ENCODE measurements at regions not wholly inside any gene's neighbourhood (a gene's known extent, or its start where the extent isn't known, plus 50 kb on each side); places are given as distances from the start of the nearest gene placed in this dataset.
"Not testable (repeated sequence)": the region's sequence is repeated elsewhere in the genome, so short reads cannot be mapped to it uniquely, and the experiment has no call there.

GRCh38 chr2:14827226-14828023, 194.9 kb downstream of the LRATD1 start:
- peak; percentile 7 for DNase-seq (ENCODE audit: low spot score)

GRCh38 chr2:14828223-14828622, 195.7 kb downstream of the LRATD1 start:
- no peak for DNase-seq (ENCODE audit: low spot score)

DNA sequence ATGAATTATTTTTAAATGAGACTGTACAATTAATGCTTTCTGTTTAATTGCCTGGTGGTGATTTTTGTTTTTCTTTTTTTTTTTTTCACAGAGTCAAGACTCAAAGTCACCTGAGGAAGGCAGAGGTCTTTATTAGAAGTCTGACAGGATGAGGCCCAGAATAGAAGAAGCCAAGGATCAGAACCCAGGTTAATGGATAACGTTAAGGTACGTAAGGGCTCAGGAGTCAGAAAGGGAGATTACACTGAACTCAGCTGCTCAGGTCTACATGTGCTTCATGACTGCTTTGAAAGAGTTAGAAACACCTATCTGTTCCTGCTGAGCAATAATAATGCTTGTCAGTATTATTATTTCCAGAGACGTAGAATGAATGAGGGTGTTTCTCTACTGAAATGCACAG, 196.5 kb downstream of the LRATD1 start:
- no peak for DNase-seq (ENCODE audit: low spot score)

DNA sequence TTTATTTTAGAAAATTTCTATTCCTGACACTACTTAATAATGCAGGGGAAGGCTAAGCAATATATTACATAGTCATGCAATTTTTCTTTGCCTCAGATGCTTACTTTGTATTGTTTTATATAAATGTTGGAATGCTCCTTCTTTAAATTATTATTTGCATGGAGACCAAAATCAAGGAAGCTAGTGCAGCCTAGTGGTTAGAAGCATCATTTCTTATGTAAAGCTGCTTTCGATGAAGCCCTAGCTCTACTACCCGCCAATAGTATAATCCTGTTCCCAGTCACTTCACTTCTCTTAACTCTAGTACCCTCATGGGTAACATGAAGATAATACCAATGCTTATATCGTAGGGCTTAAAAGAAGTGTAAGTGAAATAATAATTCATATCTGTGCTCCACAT, 198.9 kb downstream of the LRATD1 start:
- no peak for DNase-seq (ENCODE audit: low spot score)

DNA sequence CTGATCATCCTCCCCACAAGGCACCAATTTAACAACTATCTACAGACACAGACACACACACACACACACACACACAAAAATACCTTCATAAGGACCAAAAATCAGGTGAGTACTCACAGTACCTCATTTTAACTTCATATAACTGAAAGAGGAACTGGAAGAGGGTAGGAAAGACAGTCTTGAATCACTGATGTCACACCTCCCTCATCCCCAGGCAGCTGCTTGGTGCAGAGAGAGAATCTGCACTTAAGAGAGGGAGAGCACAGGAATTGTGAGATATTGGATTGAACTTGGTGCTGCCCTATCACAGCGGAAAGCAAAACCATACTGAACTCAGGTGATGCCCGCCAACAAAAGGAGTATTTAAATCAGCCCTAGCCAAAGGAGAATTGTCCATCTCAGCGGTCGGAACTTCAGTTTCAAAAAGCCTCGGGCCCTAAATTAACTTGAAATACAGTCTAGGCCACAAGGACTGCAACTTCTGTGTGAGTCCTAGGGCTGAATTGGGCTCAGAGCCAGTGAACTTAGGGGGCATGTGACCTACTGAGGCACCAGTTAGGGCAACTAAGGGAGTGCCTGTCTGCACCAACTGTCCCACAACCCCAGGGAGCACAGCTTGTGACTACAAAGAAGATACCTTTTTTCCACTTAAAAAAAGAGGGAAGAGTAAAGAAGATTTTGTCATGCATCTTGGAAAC, 211.1 kb downstream of the LRATD1 start:
- no peak for DNase-seq (ENCODE audit: low spot score)

DNA sequence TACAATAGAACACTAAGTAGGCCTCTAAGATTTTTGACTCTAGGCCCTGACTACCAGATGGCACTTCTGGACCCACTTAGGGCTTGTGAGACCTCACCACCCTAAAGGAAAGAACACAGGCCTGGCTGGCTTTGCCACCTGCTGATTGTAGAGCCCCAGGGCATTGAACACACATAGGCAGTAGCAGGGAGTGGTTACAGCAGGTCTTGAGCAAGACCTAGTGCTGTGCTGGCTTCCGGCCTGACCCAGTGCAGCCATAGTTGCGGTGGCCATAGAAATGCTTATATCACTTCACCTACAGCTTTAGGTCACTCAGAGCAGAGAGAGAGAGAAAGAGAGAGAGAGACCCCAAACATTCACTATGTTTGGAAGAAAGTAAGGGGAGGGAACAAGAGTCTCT, 223.2 kb downstream of the LRATD1 start:
- no peak for DNase-seq (ENCODE audit: low spot score)

- no peak for DNase-seq (ENCODE audit: low spot score)
Observed at GRCh38 chr2:14861181-14861580, 228.7 kb downstream of the LRATD1 start.

GRCh38 chr2:14866736-14867352, 234.3 kb downstream of the LRATD1 start:
- peak; percentile 15 for DNase-seq (ENCODE audit: low spot score)

DNA sequence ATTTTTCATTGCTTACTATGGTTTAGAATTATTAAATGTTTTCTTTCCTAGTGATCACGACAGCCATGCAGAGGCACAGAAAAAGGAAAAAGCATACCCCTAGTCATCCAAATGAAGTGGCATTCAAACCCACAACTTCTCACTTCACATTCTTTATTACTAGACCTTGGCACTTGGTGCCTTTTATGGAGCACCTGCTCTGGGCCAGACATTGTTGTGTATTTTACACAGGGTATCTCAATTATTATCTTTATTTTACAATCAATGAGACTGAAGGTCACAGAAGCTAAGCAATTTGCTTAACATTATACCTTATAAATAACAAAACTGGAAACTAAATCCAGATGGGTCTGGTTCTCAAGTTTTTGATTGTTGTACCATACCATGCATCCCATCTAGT, 235.3 kb downstream of the LRATD1 start:
- DNase-seq (ENCODE audit: low spot score): no peak

DNA sequence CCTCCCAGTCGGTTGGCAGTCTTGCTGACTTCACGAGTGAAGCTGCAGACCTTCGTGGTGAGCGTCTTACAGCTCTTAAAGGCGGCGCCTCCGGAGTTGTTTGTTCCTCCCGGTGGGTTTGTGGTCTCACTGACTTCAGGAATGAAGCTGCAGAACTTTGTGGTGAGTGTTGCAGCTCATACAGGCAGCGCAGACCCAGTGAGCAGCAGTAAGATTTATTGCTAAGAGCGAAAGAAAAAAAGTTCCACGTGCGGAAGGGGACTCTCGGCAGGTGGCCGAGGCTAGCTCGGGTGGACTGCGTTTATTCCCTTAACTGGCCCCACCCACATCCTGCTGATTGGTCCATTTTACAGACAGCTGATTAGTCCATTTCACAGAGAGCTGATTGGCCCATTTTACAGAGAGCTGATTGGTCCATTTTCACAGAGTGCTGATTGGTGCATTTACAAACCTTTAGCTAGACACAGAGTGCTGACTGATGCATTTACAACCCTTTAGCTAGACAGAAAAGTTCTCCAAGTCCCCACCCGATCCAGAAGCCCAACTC, 240.3 kb downstream of the LRATD1 start:
- DNase-seq (ENCODE audit: low spot score): no peak

DNA sequence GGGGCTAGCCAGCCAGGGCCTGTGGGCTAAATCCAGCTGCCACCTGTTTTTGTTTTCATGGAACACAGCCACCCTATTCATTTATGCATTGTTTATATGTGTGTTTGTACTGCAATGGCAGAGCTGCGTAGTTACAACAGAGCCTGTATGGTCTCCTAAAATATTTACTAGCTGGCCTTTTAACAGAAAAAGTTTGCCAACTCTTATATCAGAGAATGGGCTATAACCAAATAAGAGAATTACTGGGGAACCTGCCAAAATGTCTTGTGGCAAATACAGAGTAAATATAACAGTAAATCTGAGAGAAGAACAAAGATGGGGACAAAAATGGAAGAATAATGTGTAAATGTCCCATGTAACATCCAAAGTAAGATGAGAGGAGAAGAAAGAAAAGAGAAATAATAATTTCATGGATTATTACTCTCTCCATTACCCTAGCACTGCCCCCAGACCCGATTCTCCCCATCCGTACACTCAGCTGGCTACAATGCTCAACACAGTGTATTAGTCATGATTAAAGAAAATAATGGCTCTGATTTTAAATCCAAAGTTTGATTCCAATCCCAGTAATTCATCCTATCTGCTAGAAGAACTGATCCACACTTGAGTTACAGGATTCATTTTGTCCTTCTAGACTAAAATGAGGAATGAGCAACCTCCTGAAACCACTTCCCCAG, 249.3 kb downstream of the LRATD1 start:
- no peak for DNase-seq (ENCODE audit: low spot score)

DNA sequence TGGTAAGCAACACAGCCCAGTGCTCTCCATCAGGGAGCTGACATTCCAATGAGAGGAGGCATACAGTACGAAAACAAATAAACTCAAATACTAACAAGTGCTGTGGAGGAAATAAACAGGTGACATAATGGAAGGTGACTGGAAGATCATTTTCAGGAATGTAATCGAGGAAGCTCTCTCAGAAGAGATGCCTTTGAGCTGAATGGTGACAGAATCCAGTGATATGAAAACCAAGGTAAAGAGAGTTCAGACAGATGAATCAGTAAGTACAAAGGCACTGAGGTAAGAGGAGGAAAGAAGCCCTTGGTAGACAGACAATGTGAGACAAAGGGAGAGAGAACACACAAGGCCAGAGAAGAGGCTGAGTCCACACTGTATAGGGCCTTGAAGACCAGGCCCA, 252.1 kb downstream of the LRATD1 start:
- DNase-seq (ENCODE audit: low spot score): no peak

GRCh38 chr2:14891546-14891945, 259.0 kb downstream of the LRATD1 start:
- no peak for DNase-seq (ENCODE audit: low spot score)

GRCh38 chr2:14896330-14897030, 264.0 kb downstream of the LRATD1 start:
- DNase-seq (ENCODE audit: low spot score): no peak

DNA sequence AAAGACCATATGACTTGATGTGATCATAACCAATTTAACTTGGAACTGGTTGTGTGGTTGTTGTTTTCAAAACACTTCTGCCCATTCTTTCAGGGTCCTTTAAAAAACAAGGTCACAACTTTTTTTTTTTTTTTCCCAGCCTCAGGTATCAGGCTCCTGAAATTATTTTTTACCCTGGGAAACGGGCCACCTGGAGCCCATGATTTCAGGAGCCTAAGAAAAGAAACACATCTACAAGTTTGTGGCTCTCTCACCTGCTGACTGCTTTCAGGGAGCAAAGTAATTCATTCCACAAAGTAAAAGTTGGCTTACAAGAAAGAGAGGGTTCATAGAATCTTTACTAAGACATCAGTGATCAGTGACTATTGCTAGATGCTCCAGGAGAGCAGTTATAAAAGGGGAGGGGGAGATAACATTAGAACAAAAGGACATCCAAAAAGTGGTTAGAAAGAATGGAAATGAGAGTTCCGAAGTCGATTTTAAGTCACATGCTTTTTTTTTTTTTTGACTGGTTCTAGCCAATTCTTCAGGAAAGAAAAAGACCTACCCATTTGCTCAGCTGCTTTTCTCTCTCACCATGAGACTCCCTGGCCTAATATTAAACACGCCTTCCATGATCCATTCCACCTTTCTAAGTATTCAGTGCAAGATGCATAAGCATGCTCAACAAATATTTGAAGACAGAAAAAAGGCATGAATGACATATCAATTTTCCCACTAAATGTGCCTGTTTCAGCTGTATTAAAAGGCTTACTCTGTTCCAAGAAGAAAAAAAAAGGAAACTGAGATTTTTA, 267.3 kb downstream of the LRATD1 start:
- no peak for DNase-seq (ENCODE audit: low spot score)

- no peak for DNase-seq (ENCODE audit: low spot score)
Observed at GRCh38 chr2:14901737-14902136, 269.2 kb downstream of the LRATD1 start.

- no peak for DNase-seq (ENCODE audit: low spot score)
Observed at GRCh38 chr2:14902953-14903352, 270.4 kb downstream of the LRATD1 start.

DNA sequence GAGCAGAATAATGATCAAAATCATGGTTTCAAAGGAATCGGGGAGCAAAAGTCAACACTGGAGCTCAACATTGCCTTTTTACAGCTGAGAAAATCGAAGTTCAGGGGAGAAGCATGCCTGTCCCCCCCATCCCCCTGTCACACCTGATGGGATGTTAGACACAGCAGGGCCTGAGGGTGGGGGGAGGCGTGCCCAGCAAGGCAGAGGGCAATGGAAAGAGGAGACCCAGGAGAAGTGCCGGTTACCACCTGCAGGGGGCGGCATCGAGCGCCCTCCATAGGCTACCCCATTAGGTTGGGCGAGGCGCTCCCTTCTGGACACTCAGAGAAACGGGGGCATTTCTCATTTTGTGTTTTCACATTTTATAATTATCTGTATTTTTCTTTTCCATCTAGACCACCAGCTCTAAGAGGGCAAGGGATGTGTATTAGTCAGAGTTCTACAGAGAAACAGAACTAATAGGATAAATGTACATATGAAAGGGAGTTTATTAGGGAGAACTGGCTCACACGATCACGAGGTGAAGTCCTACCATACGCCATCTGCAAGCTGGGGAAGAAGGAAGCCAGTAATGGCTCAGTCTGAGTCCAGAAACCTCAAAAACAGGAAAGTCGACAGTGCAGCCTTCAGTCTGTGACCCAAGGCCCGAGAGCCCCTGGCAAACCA, 271.3 kb downstream of the LRATD1 start:
- DNase-seq (ENCODE audit: low spot score): no peak

DNA sequence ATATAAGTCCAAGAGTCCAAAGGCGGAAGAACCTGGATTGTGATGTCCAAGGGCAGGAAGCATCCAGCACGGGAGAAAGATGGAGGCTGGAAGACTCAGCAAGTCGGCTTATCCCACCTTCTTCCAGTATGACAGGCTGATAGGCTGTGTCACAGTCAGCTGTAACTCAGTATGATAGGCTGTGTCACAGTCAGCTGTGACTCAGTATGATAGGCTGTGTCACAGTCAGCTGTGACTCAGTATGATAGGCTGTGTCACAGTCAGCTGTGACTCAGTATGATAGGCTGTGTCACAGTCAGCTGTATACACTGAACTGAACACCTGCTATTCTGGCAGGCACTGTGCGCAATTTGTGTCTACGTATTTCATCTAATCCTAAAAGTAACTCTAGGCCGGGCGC, 271.9 kb downstream of the LRATD1 start:
- not testable (repeated sequence) for DNase-seq (ENCODE audit: low spot score)

DNA sequence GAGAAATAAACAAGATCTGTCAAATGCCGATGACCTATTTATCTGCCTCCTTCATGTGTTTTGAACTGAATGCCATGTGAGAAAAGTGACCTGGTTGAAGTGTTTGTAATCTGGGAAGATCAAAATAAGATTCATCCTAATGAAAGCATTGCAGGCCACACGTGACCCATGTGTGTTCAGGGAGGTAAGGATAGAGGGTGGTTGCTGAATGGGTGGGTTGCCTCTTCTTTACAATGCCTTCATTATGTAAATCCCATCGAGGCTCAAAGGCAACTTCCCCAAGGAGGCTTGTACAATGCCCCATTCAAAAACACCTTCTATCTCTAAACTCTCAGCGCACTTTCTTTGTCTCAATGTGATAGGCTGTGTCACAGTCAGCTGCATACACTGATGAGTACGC, 273.1 kb downstream of the LRATD1 start:
- no peak for DNase-seq (ENCODE audit: low spot score)
